ENCODE measurements at regions not wholly inside any gene's neighbourhood (a gene's known extent, or its start where the extent isn't known, plus 50 kb on each side); places are given as distances from the start of the nearest gene placed in this dataset.
"Not testable (repeated sequence)": the region's sequence is repeated elsewhere in the genome, so short reads cannot be mapped to it uniquely, and the experiment has no call there.

GRCh38 chr18:8933714-8934284, 168.7 kb upstream of the NDUFV2 start:
- no peak for DNase-seq (ENCODE audit: low spot score in 2 of 2)
- intact Hi-C loops (cut with DNase I) = no loop called here
- Histone ChIP-seq H3K9me3 (peaks cover 0 to 4% of the 10 kb centered on the region in 2 donors), H3K27me3 (no peaks in the 10 kb centered on the region), H3K4me3 (no peak overlapping the region), H3K4me1 (no peaks in the 10 kb centered on the region), H3K27ac (no peak overlapping the region), H3K36me3 (no peaks in the 10 kb centered on the region)
- no peak for TF ChIP-seq CTCF (IDR thresholded peaks at IDR 0.05)

GRCh38 chr18:8935346-8935745, 167.2 kb upstream of the NDUFV2 start:
- H3K36me3 ChIP-seq; H3K27me3 ChIP-seq; H3K9me3 ChIP-seq; H3K27ac ChIP-seq; H3K4me3 ChIP-seq; intact Hi-C loops (cut with DNase I); DNase-seq (ENCODE audit: low spot score in 2 of 2); H3K4me1 ChIP-seq: not testable (repeated sequence)

DNA sequence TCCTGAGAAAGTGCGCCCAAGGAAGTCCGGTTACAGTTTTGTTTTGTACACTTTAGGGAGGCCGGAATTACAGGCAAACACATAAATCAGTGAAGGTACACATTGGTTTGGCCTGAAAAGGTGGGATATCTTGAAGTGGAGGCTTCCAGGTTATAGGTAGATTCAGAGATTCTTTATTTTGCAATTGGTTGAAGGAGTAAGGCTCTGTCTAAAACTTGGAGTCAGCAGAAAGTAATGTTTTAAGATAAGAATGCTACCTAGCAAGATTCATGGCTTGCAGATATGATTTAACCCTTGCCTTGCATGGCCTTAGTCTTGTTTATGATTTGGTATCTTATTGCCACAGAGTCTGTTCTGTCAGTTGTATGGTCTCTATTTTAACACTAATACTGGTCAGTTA, 165.9 kb upstream of the NDUFV2 start:
- Histone ChIP-seq H3K9me3 (no peaks in the 10 kb centered on the region), H3K27ac (no peak overlapping the region), H3K4me3 (no peak overlapping the region), H3K36me3 (no peaks in the 10 kb centered on the region), H3K27me3 (no peaks in the 10 kb centered on the region), H3K4me1 (no peaks in the 10 kb centered on the region)
- no peak for DNase-seq (ENCODE audit: low spot score in 2 of 2)
- no peak for TF ChIP-seq CTCF (IDR thresholded peaks at IDR 0.05)
- intact Hi-C loops (cut with DNase I) = no loop called here

DNA sequence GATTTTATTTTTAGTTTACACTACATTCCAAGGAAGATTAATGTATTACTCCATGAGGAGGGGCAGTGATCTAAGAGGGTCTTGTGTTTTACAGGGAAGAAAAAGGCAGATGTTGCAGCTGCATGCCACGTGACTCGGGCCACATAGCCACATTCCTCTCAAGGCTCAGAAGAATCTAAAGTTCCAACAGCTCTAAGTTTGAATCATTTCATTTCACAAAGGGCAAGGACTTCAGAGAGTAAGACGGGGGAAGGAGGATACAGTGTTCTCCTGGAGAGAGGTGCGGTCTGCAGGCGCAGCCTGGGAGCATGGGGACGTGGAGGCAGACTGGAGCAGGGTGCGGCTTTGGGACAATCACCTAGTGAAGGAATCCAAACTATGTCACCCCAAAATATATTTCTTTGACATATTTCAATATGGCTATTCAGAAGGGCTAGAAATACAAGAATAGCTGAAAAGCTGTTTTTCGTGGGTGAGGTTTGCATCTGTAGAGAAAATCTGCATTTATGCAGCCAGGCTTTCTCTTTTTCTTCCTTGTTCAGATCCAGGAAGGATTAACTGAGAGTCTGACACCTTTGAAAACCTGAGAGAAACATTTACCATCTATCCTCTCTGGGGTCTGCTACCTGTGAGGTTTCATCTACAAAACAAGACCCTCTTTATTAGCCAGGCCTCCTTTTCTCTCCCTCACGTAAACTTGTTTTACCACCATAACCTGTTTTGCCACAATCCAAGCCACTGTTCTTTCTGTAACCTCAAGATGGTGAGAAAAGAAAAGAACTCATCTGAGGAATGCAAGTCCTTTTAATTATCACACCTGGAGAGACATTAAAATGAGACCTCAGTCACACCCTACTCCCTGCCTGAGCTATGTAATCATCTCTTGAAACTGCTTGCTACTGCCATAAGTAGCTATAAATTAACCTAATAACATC, 165.1 kb upstream of the NDUFV2 start:
- Histone ChIP-seq H3K27me3 (no peaks in the 10 kb centered on the region), H3K4me1 (no peaks in the 10 kb centered on the region), H3K9me3 (no peaks in the 10 kb centered on the region), H3K27ac (no peak overlapping the region), H3K4me3 (no peak overlapping the region), H3K36me3 (no peaks in the 10 kb centered on the region)
- no peak for DNase-seq (ENCODE audit: low spot score in 2 of 2)
- no peak for TF ChIP-seq CTCF (IDR thresholded peaks at IDR 0.05)
- intact Hi-C loops (cut with DNase I) = no loop called here

- DNase-seq (ENCODE audit: low spot score in 2 of 2) = no peak
- intact Hi-C loops (cut with DNase I) = no loop called here
- no peak for TF ChIP-seq CTCF (IDR thresholded peaks at IDR 0.05)
These were observed 163.7 kb upstream of the NDUFV2 start for GRCh38 chr18:8938817-8939216.

More at GRCh38 chr18:8938817-8939216, 163.7 kb upstream of the NDUFV2 start:
- H3K4me3 ChIP-seq = no peak overlapping the region
- no peaks in the 10 kb centered on the region for H3K9me3 ChIP-seq
- H3K4me1 ChIP-seq = no peaks in the 10 kb centered on the region
- H3K27me3 ChIP-seq = no peaks in the 10 kb centered on the region
- no peak overlapping the region for H3K27ac ChIP-seq
- H3K36me3 ChIP-seq = no peaks in the 10 kb centered on the region

Measured in ascending aorta (tissue), 2 donors.